ENCODE measurements at regions not wholly inside any gene's neighbourhood (a gene's known extent, or its start where the extent isn't known, plus 50 kb on each side); places are given as distances from the start of the nearest gene placed in this dataset.

DNA sequence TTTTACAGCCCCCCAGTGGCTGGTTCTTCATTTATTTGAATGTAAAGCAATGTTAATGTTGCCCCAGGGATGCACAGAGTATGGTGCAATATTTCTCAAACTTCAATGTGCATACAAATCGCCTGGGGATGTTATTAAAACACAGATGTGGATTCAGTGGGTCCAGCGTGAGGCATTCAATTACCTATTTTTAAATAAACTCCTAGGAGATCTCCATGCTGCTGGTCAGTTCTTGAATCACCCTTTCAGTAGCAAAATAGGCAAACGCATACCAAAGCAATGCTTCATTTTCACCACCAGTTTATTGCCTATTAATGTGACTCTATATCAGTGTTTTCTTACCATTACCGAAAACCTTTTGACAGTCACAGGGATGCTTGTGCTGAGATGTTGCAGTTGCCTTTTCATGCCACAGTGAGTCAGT, 530.7 kb downstream of the CBLN2 start:
- Histone ChIP-seq H3K4me1 (ENCODE audit: control insufficient read depth, insufficient read depth, low read length) (no peaks in the 10 kb centered on the region), H3K27me3 (ENCODE audit: control insufficient read depth, insufficient read depth, low read length) (no peaks in the 10 kb centered on the region), H3K4me3 (ENCODE audit: low read depth in 2 of 2, low read length in 2 of 2) (no peak overlapping the region), H3K36me3 (ENCODE audit: control insufficient read depth, insufficient read depth, low read length) (no peaks in the 10 kb centered on the region), H3K27ac (ENCODE audit: low read length) (no peak overlapping the region), H3K9me3 (ENCODE audit: control insufficient read depth, insufficient read depth, low read depth, low read length) (no peaks in the 10 kb centered on the region)
- intact Hi-C loops (cut with micrococcal nuclease; ENCODE audit: unreplicated experiment) (no loop called here), in situ Hi-C loops (cut with HindIII; ENCODE audit: low pct_unique_long_range_greater_than_20kb, low sequenced_read_pairs) (no loop called here)
- peak; percentile 63 for ATAC-seq
- TF ChIP-seq, protein P1, sequence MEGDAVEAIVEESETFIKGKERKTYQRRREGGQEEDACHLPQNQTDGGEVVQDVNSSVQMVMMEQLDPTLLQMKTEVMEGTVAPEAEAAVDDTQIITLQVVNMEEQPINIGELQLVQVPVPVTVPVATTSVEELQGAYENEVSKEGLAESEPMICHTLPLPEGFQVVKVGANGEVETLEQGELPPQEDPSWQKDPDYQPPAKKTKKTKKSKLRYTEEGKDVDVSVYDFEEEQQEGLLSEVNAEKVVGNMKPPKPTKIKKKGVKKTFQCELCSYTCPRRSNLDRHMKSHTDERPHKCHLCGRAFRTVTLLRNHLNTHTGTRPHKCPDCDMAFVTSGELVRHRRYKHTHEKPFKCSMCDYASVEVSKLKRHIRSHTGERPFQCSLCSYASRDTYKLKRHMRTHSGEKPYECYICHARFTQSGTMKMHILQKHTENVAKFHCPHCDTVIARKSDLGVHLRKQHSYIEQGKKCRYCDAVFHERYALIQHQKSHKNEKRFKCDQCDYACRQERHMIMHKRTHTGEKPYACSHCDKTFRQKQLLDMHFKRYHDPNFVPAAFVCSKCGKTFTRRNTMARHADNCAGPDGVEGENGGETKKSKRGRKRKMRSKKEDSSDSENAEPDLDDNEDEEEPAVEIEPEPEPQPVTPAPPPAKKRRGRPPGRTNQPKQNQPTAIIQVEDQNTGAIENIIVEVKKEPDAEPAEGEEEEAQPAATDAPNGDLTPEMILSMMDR (IDR thresholded peaks at IDR 0.05): no peak; the same call in 1 of the 2 replicates
- TF ChIP-seq SIN3A (IDR thresholded peaks at IDR 0.05; ENCODE audit: borderline replicate concordance, insufficient read depth, low read depth, low read length): no peak
- no peak for TF ChIP-seq TCF7L2 (IDR thresholded peaks at IDR 0.05; ENCODE audit: low read depth, low read length)
- TF ChIP-seq, protein P2, sequence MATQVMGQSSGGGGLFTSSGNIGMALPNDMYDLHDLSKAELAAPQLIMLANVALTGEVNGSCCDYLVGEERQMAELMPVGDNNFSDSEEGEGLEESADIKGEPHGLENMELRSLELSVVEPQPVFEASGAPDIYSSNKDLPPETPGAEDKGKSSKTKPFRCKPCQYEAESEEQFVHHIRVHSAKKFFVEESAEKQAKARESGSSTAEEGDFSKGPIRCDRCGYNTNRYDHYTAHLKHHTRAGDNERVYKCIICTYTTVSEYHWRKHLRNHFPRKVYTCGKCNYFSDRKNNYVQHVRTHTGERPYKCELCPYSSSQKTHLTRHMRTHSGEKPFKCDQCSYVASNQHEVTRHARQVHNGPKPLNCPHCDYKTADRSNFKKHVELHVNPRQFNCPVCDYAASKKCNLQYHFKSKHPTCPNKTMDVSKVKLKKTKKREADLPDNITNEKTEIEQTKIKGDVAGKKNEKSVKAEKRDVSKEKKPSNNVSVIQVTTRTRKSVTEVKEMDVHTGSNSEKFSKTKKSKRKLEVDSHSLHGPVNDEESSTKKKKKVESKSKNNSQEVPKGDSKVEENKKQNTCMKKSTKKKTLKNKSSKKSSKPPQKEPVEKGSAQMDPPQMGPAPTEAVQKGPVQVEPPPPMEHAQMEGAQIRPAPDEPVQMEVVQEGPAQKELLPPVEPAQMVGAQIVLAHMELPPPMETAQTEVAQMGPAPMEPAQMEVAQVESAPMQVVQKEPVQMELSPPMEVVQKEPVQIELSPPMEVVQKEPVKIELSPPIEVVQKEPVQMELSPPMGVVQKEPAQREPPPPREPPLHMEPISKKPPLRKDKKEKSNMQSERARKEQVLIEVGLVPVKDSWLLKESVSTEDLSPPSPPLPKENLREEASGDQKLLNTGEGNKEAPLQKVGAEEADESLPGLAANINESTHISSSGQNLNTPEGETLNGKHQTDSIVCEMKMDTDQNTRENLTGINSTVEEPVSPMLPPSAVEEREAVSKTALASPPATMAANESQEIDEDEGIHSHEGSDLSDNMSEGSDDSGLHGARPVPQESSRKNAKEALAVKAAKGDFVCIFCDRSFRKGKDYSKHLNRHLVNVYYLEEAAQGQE (IDR thresholded peaks at IDR 0.05; ENCODE audit: insufficient read depth in 1 of 2, low read depth in 2 of 2, low read length in 1 of 2): no peak
- no peak for TF ChIP-seq POLR2AphosphoS5 (IDR thresholded peaks at IDR 0.05; ENCODE audit: low read depth, low read length)
- no TSS peak for BruUV-seq (replicated peaks)
- ChIA-PET POLR2A (no interaction called here), CTCF (no interaction called here)
- no peak for DNase-seq (ENCODE audit: low read depth, low spot score)

DNA sequence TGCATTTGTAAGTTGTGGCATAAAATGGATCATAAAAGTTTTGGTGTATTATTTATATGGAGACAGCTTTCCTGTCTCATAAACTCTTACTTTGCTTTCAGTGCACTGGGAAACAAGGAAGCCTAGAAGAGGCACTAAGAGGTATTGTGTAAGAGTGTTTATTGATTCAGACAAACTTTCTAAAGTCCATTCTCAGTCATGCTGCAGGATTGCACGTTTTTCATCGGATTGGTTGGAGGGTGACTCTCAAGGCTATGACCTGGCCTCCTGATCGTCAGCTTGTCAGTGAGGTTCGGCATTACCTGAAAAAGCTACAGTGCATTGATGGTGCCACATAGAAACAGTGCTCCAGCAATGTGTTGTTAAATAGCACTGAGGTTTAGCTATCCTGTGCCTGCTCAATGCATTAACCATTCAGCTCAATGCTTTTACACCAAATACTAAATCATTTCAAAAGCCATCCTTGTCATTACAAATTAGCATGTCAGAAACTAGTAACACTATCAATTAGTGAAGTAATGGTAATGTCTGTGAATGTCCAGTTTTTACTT, 545.5 kb downstream of the CBLN2 start:
- no TSS peak for BruUV-seq (replicated peaks)
- no peaks in the 10 kb centered on the region for H3K27me3 ChIP-seq (ENCODE audit: control insufficient read depth, insufficient read depth, low read length)
- ChIA-PET POLR2A (no interaction called here), CTCF (no interaction called here)
- in situ Hi-C loops (cut with HindIII; ENCODE audit: low pct_unique_long_range_greater_than_20kb, low sequenced_read_pairs): no loop called here
- H3K36me3 ChIP-seq (ENCODE audit: control insufficient read depth, insufficient read depth, low read length): no peaks in the 10 kb centered on the region
- no peak overlapping the region for H3K27ac ChIP-seq (ENCODE audit: low read length)
- no peak for DNase-seq (ENCODE audit: low read depth, low spot score)
- no peak overlapping the region for H3K4me3 ChIP-seq (ENCODE audit: low read depth in 2 of 2, low read length in 2 of 2)
- H3K9me3 ChIP-seq (ENCODE audit: control insufficient read depth, insufficient read depth, low read depth, low read length): no peaks in the 10 kb centered on the region
- ATAC-seq: no peak
- no peaks in the 10 kb centered on the region for H3K4me1 ChIP-seq (ENCODE audit: control insufficient read depth, insufficient read depth, low read length)
- intact Hi-C loops (cut with micrococcal nuclease; ENCODE audit: unreplicated experiment): no loop called here
- TF ChIP-seq TCF7L2 (IDR thresholded peaks at IDR 0.05; ENCODE audit: low read depth, low read length) (no peak), POLR2AphosphoS5 (IDR thresholded peaks at IDR 0.05; ENCODE audit: low read depth, low read length) (no peak), SIN3A (IDR thresholded peaks at IDR 0.05; ENCODE audit: borderline replicate concordance, insufficient read depth, low read depth, low read length) (no peak)
- TF ChIP-seq, protein P1 (IDR thresholded peaks at IDR 0.05): no peak
- TF ChIP-seq, protein P2 (IDR thresholded peaks at IDR 0.05; ENCODE audit: insufficient read depth in 1 of 2, low read depth in 2 of 2, low read length in 1 of 2): no peak
